Mesendoderm (in vitro differentiated cells): ENCODE measurements at regions not wholly inside any gene's neighbourhood (a gene's known extent, or its start where the extent isn't known, plus 50 kb on each side); places are given as distances from the start of the nearest gene placed in this dataset.

Source experiments
- DNase-seq: peaks from one replicate; pipeline ENCODE4 v3.0.0; 2013
- H2AK5ac ChIP-seq: 2 replicates; pipeline ENCODE4 v1.6.1; 2013; ENCODE audit warnings: low read length, inconsistent platforms
- H2BK120ac ChIP-seq: 2 replicates; pipeline ENCODE4 v1.6.1; 2013; ENCODE audit warnings: low read depth, mild to moderate bottlenecking, low read length, moderate library complexity, mixed read lengths
- H2BK15ac ChIP-seq: replicated peaks from 2 replicates; pipeline ENCODE4 v1.6.1; 2013; ENCODE audit warnings: low read depth, mild to moderate bottlenecking, moderate library complexity
- H2BK5ac ChIP-seq: 2 replicates; pipeline ENCODE4 v1.6.1; 2013; ENCODE audit warnings: low read length, inconsistent platforms
- H3K18ac ChIP-seq: 2 replicates; pipeline ENCODE4 v1.6.1; 2013; ENCODE audit warnings: mild to moderate bottlenecking, low read length, mixed read lengths
- H3K23ac ChIP-seq: one replicate; pipeline ENCODE4 v1.6.1; 2013; ENCODE audit warnings: low read length
- H3K27ac ChIP-seq: 2 replicates; pipeline ENCODE4 v1.5.1; 2013; ENCODE audit warnings: low read depth, mild to moderate bottlenecking, inconsistent platforms, low read length, moderate library complexity
- H3K27me3 ChIP-seq: 2 replicates; pipeline ENCODE4 v1.6.1; 2013; ENCODE audit warnings: low read length, control low read depth, mild to moderate bottlenecking, inconsistent platforms; ENCODE audit not compliant: insufficient read depth, poor library complexity
- H3K36me3 ChIP-seq: 2 replicates; pipeline ENCODE4 v1.6.1; 2013; ENCODE audit warnings: low read length, inconsistent platforms; ENCODE audit not compliant: control insufficient read depth, insufficient read depth
- H3K4ac ChIP-seq: one replicate; pipeline ENCODE4 v1.6.1; 2013; ENCODE audit warnings: low read depth, mild to moderate bottlenecking, low read length, moderate library complexity
- H3K4me1 ChIP-seq: 2 replicates; pipeline ENCODE4 v1.6.1; 2013; ENCODE audit warnings: low read depth, low read length, inconsistent platforms; ENCODE audit not compliant: control insufficient read depth
- H3K4me2 ChIP-seq: 2 replicates; pipeline ENCODE4 v1.6.1; 2013; ENCODE audit warnings: low read length
- H3K4me3 ChIP-seq: 2 replicates; pipeline ENCODE4 v1.5.1; 2013; ENCODE audit warnings: mild to moderate bottlenecking, low read length
- H3K56ac ChIP-seq: one replicate; pipeline ENCODE4 v1.6.1; 2013; ENCODE audit warnings: low read length
- H3K79me1 ChIP-seq: 2 replicates; pipeline ENCODE4 v1.6.1; 2013; ENCODE audit warnings: low read length, inconsistent platforms
- H3K79me2 ChIP-seq: 2 replicates; pipeline ENCODE4 v1.6.1; 2013; ENCODE audit warnings: mild to moderate bottlenecking, low read length; ENCODE audit not compliant: control insufficient read depth, insufficient read depth
- H3K9ac ChIP-seq: 2 replicates; pipeline ENCODE4 v1.6.1; 2013; ENCODE audit warnings: low read length, inconsistent platforms
- H4K5ac ChIP-seq: one replicate; pipeline ENCODE4 v1.6.1; 2013; ENCODE audit warnings: low read length
- H4K8ac ChIP-seq: one replicate; pipeline ENCODE4 v1.6.1; 2013; ENCODE audit warnings: low read depth, mild to moderate bottlenecking, control low read depth, low read length, moderate library complexity
- WGBS: extraction: QIAGEN DNeasy Blood & Tissue Kit; methylation state at CpG from one replicate; pipeline ENCODE4 v1.1.7; 2013; ENCODE audit warnings: low lambda C conversion rate, missing lambda C conversion rate; ENCODE audit not compliant: insufficient coverage; ENCODE audit errors: extremely low coverage; 5-methylcytosine and 5-hydroxymethylcytosine counted together

DNA sequence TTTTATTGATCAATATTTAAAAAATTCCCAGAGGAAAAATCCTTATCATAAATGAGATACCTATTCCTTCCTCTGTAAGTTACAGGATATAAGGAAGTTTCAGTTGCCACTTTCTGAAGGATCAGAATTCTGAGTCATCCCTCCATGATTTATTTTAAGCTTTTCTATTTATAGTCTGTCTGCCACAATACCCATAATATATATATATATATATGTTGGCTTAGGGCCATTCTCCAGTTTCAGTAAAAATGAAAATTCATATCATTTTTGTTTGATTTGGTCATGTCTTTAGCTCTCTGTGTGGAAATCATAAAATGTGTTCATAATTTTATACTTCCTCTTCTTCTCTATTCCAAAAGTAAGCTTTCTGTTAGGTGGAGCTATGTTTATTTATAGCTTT lies 215.8 kb upstream of the CYLC2 start:
- Histone ChIP-seq H3K4me1 (no peaks in the 10 kb centered on the region), H2BK120ac (no peak overlapping the region), H3K4ac (no peak overlapping the region), H4K5ac (no peak overlapping the region), H3K18ac (no peak overlapping the region), H3K4me3 (no peak overlapping the region), H2BK5ac (no peak overlapping the region), H2AK5ac (no peak overlapping the region), H3K4me2 (no peak overlapping the region), H3K79me1 (no peaks in the 10 kb centered on the region), H3K9ac (no peak overlapping the region), H3K79me2 (no peaks in the 10 kb centered on the region), H3K56ac (no peak overlapping the region), H4K8ac (no peak overlapping the region), H3K23ac (no peak overlapping the region), H3K36me3 (no peaks in the 10 kb centered on the region), H3K27ac (no peak overlapping the region), H3K27me3 (no peaks in the 10 kb centered on the region), H2BK15ac (no peak overlapping the region)
- DNase-seq: no peak

DNA sequence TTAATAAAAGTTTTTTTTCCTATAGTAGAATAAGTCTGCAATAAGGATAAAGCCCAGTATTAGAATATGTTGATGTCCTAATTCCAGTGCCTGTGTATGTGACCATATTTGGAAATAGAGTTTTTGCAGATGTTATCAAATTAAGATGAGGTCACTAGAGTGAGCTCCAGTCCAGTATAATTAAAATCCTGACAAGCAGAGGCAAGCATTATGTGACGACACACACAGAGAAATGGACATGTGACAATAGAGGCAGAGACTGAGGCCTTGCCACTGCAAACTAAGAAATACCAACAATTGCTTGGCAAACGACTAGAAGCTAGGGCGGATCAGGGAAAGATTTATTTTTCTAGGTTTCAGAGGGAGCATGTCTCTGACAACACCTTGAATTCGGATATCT lies 216.4 kb upstream of the CYLC2 start:
- no peak overlapping the region for H2BK120ac ChIP-seq
- no peak overlapping the region for H3K27ac ChIP-seq
- no peak overlapping the region for H3K4me3 ChIP-seq
- DNase-seq: no peak
- H3K56ac ChIP-seq: no peak overlapping the region
- H2AK5ac ChIP-seq: no peak overlapping the region
- no peak overlapping the region for H3K4ac ChIP-seq
- no peak overlapping the region for H3K23ac ChIP-seq
- H2BK15ac ChIP-seq: no peak overlapping the region
- no peak overlapping the region for H2BK5ac ChIP-seq
- no peak overlapping the region for H4K8ac ChIP-seq
- H3K4me2 ChIP-seq: no peak overlapping the region
- no peak overlapping the region for H3K18ac ChIP-seq
- no peak overlapping the region for H3K9ac ChIP-seq
- H3K4me1 ChIP-seq: no peaks in the 10 kb centered on the region
- WGBS: no CpG with 5 or more reads among the region's 4 CpGs
- H4K5ac ChIP-seq: no peak overlapping the region
- no peaks in the 10 kb centered on the region for H3K79me1 ChIP-seq
- no peaks in the 10 kb centered on the region for H3K79me2 ChIP-seq
- H3K27me3 ChIP-seq: no peaks in the 10 kb centered on the region
- no peaks in the 10 kb centered on the region for H3K36me3 ChIP-seq

- no peak overlapping the region for H2AK5ac ChIP-seq
- H4K8ac ChIP-seq: no peak overlapping the region
- no peak for DNase-seq
- no peaks in the 10 kb centered on the region for H3K36me3 ChIP-seq
- no peak overlapping the region for H3K4me3 ChIP-seq
- H3K27ac ChIP-seq: no peak overlapping the region
- H3K4me1 ChIP-seq: no peaks in the 10 kb centered on the region
- H3K56ac ChIP-seq: no peak overlapping the region
- no peaks in the 10 kb centered on the region for H3K79me2 ChIP-seq
- H2BK15ac ChIP-seq: no peak overlapping the region
- H3K18ac ChIP-seq: no peak overlapping the region
- no peak overlapping the region for H4K5ac ChIP-seq
- WGBS: no CpG with 5 or more reads among the region's 3 CpGs
- H2BK120ac ChIP-seq: no peak overlapping the region
- no peak overlapping the region for H3K4me2 ChIP-seq
- no peak overlapping the region for H2BK5ac ChIP-seq
- H3K79me1 ChIP-seq: no peaks in the 10 kb centered on the region
- H3K4ac ChIP-seq: no peak overlapping the region
- H3K27me3 ChIP-seq: no peaks in the 10 kb centered on the region
- no peak overlapping the region for H3K23ac ChIP-seq
- no peak overlapping the region for H3K9ac ChIP-seq
These were observed 224.4 kb upstream of the CYLC2 start for GRCh38 chr9:102770704-102771103.

GRCh38 chr9:102769307-102769706 lies 225.8 kb upstream of the CYLC2 start:
- no peaks in the 10 kb centered on the region for H3K36me3 ChIP-seq
- H4K5ac ChIP-seq: no peak overlapping the region
- H3K4me3 ChIP-seq: no peak overlapping the region
- no peaks in the 10 kb centered on the region for H3K4me1 ChIP-seq
- H3K27ac ChIP-seq: no peak overlapping the region
- no CpG with 5 or more reads among the region's 1 CpG for WGBS
- H2BK15ac ChIP-seq: no peak overlapping the region
- no peak overlapping the region for H3K56ac ChIP-seq
- H3K79me2 ChIP-seq: no peaks in the 10 kb centered on the region
- H3K79me1 ChIP-seq: no peaks in the 10 kb centered on the region
- H3K23ac ChIP-seq: no peak overlapping the region
- no peak overlapping the region for H3K4ac ChIP-seq
- H3K4me2 ChIP-seq: no peak overlapping the region
- no peak for DNase-seq
- H3K27me3 ChIP-seq: no peaks in the 10 kb centered on the region
- H4K8ac ChIP-seq: no peak overlapping the region
- H2BK5ac ChIP-seq: no peak overlapping the region
- H3K9ac ChIP-seq: no peak overlapping the region
- H2BK120ac ChIP-seq: no peak overlapping the region
- no peak overlapping the region for H2AK5ac ChIP-seq
- H3K18ac ChIP-seq: no peak overlapping the region

- Histone ChIP-seq H3K27ac (no peak overlapping the region), H2BK120ac (no peak overlapping the region), H4K8ac (no peak overlapping the region), H4K5ac (no peak overlapping the region), H3K79me2 (no peaks in the 10 kb centered on the region), H3K18ac (no peak overlapping the region), H3K9ac (no peak overlapping the region), H3K79me1 (no peaks in the 10 kb centered on the region), H3K4ac (no peak overlapping the region), H3K56ac (no peak overlapping the region), H2AK5ac (no peak overlapping the region), H2BK5ac (no peak overlapping the region), H3K27me3 (no peaks in the 10 kb centered on the region), H3K4me2 (no peak overlapping the region), H3K4me1 (no peaks in the 10 kb centered on the region), H2BK15ac (no peak overlapping the region), H3K4me3 (no peak overlapping the region), H3K36me3 (no peaks in the 10 kb centered on the region), H3K23ac (no peak overlapping the region)
- no CpG with 5 or more reads among the region's 3 CpGs for WGBS
- DNase-seq: no peak
These were observed 227.1 kb upstream of the CYLC2 start for GRCh38 chr9:102768002-102768401.

DNA sequence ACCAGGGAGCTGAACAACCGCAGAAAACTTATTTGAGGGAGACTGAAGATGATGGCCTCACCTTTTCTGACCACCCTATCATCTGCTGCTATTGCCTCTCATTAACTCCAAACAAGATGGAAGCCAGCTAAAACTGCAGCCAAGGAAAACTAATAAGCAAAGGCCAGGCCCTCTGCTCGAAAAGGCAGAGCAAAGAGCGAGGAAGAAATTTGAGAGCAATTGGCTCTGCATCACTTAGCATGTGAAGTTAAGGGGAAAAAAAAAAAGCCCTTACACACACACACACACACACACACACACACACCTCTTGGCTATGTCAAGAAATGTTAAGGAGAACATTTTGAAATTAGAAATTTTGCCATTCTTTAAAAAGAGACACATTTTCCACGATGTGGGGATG lies 228.1 kb upstream of the CYLC2 start:
- no peak overlapping the region for H3K56ac ChIP-seq
- no peaks in the 10 kb centered on the region for H3K36me3 ChIP-seq
- H3K23ac ChIP-seq: no peak overlapping the region
- no peaks in the 10 kb centered on the region for H3K4me1 ChIP-seq
- no peak overlapping the region for H3K4me3 ChIP-seq
- H3K27me3 ChIP-seq: no peaks in the 10 kb centered on the region
- H3K27ac ChIP-seq: no peak overlapping the region
- no peaks in the 10 kb centered on the region for H3K79me2 ChIP-seq
- WGBS: no CpG with 5 or more reads among the region's 4 CpGs
- no peak overlapping the region for H3K4ac ChIP-seq
- no peak overlapping the region for H2AK5ac ChIP-seq
- no peak overlapping the region for H4K5ac ChIP-seq
- H4K8ac ChIP-seq: no peak overlapping the region
- H3K18ac ChIP-seq: no peak overlapping the region
- H2BK5ac ChIP-seq: no peak overlapping the region
- no peak overlapping the region for H2BK120ac ChIP-seq
- H3K79me1 ChIP-seq: no peaks in the 10 kb centered on the region
- no peak overlapping the region for H2BK15ac ChIP-seq
- no peak overlapping the region for H3K9ac ChIP-seq
- H3K4me2 ChIP-seq: no peak overlapping the region
- DNase-seq: no peak
